Stimulated activated CD8-positive, alpha-beta memory T cell treated with anti-CD3 and anti-CD28 coated beads, Interleukin-4, amount 100 ng/mL, for 4 hours (primary cell): ENCODE measurements at regions not wholly inside any gene's neighbourhood (a gene's known extent, or its start where the extent isn't known, plus 50 kb on each side); places are given as distances from the start of the nearest gene placed in this dataset.
"Not testable (repeated sequence)": the region's sequence is repeated elsewhere in the genome, so short reads cannot be mapped to it uniquely, and the experiment has no call there.

ENCODE experiments used
- DNase-seq, 2 donors: peaks; one replicate each; pipeline ENCODE4 v3.0.0-alpha.2; 2020; ENCODE audit warnings: low read depth in 2 of 2, low spot score in 1 of 2

DNA sequence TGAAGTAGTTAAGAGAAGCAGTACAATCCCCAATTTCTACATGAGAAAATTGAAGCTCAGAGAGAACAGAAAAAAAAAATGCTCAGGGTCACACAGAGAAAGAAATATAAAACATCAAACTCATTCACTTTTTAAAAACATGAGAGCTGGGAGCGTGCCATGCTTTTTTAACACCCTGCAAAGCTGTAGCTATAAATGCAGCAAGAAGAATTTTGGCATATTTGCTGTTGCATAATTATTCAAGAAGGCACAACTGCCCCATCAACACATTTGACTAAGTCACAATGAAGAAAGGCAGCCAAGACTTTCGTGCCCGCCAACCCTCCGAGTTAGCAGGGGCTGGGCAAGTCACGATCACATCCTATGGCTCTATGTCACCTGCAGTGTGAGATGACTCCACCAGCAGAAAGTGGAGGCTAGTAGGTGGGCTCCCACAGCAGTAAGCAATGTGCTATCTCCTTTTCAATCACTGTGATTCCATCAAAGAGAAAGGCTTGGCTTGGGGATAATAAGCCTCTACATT, 214.8 kb downstream of the DHX15 start:
- no peak for DNase-seq

DNA sequence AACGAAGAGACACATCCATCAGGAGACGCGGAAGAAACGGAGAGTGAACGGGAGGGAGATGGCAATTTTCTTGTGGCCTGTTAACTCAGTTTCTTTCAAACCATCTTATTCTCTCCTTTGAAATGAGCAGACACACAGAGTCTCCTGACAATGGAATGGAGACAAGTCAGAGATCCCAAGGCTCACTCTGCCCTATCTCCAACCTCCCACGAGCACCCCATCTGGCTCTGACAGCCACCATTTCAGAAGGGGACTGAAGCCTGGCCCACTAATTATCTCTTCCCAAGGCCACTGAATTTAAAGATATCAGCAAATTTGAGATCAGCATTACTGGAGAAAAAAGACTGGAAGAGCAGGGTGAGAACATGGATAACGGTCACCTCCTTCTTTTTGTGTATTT, 215.6 kb downstream of the DHX15 start:
- DNase-seq = no peak

DNA sequence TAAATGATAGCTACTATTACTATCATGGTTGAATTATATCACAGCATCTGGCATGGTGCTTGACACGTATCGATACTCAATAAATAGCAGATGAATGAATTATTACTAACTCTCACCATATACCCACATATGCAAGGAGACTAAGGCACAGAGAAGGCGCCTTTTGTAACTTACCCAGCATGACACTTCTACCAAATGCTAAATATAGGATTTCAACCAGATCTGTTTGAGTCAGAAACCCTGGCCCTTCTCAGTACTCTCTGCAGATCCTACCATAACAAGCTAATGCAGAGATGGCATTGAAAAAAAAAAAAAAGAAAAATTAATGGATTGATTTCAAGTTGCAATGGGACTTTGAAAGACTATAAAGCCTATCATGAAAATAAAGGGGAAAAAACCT, 219.5 kb downstream of the DHX15 start:
- no peak for DNase-seq

DNA sequence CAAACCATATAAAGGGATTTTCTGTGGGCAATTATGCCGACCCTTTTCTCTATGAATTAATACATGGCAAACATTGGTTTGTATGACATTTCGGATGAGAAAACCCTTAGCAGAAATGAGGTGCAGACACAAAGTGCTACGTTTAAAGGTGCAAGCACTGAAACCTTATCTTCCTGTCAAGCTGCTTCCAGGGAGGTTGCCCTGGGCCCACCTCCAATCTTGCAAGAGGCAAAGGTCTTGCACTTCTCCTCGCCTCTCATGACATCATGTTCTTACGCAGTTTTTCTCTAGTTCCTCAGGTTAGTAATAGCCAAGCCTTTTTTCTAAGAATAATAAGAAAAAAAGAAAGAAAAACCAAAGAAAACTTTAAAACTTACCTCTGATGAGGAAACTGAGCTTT, 220.1 kb downstream of the DHX15 start:
- DNase-seq = no peak

DNA sequence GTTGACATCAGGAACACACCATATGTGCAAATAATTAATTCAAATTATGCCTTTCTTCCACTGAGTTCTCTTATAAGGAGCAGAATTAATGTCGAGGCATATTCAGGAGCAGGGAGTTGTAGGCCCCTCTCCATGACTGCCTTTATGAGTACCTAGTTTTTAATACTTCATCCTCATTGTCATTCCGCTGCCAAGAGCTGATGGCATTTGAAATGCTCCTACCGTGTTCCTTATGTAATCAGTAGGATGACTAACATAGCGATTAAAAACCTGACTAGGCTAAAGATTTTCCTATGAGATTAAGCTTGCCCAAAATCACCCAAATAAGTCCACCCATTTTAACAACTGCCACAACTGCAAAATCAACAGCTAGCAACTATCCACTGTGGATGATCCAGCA, 220.6 kb downstream of the DHX15 start:
- no peak for DNase-seq

DNA sequence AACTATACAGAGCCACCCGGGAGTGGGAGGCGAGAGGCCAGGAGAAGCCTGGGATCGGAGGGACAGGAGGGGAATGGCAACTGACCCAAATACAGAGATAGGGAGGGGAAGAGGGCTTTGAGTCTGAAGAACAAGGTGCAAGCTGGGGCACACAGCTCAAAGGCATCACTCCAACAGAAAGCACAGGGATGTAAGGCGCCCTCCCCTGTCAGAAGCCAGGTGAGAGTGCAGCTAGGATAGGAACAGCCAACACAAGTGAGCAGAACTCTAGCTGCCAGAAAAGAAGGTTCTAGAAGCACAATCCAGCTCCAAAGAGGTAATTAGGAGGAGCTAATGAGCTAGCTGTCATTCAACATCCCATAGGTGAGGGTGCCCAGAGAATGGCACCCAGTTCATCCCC, 232.2 kb downstream of the DHX15 start:
- DNase-seq = no peak

DNA sequence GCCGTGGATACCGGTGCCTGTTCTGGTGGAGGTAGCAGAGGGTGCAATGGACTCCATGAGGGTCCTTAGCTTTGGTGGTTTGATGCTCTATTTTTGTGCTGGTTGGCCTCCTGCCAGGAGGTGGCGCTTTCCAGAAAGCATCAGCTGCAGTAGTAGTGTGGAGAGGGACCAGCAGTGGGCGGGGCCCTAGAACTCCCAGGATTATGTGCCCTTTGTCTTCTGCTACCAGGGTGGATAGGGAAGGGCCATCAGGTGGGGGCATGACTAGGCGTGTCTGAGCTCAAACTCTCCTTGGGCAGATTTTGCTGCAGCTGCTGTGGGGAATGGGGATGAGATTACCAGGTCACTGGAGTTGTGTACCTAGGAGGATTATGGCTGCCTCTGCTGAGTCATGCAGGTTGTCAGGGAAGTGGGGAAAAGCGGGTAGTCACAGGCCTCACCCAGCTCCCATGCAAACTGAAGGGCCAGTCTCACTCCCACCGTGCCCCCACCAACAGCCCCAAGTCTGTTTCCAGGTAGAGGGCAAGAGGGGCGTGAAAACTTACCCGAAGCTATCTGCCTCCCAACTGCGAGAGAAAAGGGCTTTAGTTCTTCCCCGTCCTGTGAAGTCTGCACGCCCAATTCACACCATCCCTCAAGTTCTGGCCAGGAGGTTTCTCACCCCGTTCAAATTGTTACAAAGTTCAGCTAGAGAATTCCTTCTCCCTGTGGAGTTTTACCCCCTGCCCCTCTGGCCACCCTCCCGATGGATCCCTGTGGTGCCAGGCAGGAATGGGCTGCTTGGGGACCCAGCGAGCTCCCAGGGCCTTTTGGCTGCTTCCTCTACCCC, 235.0 kb downstream of the DHX15 start:
- DNase-seq = not testable (repeated sequence)

DNA sequence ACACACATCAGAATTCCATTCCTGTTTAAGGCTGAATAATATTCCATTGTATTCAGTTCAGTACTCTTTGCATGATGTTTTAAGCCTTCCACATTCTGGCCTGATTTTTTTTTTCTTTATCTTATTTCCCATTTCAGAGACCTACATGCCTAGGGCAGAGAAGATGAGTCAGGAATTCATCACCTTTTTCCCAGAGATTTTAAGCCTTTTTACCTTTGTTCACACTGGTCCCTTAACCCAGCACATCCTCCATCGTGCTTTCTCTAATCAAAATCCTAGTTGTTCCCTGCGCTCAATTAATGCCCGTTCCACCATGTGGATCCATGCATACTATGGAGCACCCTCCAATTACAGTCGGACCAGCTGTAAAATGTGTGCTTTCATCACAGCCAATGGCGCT, 245.1 kb downstream of the DHX15 start:
- DNase-seq = no peak

DNA sequence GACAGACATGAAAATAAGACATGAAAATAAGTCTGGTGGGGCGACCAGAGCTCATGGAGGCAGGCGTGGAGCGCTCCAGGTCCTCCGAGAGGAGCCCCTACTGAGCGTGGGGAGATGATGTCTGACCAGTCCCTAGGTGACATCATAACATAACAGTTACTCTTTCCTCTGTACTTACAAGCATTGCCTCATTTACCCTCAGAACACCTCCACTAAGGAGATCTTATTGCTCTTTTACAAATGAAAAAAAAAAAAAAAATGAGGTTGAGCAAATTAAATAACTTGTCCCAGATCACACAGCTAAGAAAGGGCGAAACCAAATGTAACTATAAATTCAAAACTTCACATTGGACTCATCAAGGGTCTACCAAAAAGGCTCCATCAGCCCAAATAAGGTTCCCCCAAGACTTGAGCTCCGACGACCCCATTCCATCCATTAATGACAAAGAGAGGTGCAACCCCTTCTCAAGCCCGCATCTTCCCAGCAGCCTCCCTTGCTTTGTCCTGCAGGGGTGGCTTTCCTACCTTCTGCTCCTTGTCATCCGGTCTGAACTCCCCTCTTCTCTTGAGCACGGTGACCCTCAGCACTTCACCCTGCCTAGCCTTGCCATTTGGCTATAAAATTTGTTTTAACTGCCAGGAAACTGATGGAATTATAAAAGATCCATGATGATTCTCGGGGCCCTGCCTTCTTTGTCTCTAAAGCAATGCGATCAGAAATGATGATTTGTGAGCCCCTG, 246.7 kb downstream of the DHX15 start:
- DNase-seq = no peak

DNA sequence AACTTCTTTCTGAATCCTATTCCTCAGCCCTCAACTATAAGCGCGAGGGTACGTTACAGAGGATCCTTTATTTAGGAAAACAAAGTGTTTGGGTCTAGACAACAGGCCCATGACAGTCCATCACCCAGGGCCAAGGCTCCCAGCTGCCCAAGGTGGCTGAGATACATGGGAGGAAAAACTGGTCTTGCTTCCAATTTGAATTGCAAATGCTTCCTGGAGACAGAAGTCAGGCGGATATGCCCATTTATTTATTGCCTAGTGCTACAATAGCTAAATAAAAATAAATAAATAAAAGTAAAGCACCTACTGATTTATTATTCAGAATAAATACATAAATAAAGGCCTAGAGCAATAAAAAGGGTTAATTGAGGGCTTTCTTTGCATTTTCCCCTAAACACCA, 248.7 kb downstream of the DHX15 start:
- no peak for DNase-seq

DNA sequence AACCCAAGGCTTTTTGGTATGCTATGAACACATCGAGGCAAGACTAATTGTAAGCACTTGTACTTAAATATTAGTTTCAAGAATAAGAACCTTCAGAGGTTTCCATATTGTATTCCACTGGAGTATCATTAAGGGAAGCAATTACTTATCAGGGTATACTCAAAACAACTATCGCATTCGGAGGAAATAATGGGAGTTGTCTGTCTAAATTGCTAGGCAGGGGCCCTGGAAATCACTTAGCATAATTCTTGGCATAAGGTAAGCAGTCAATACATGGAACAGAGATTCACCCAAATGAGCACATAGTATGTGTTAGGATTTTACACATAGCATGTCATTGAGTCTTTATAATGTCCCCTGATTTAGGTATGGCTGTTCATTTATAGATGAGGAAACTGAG, 249.4 kb downstream of the DHX15 start:
- DNase-seq = no peak

DNA sequence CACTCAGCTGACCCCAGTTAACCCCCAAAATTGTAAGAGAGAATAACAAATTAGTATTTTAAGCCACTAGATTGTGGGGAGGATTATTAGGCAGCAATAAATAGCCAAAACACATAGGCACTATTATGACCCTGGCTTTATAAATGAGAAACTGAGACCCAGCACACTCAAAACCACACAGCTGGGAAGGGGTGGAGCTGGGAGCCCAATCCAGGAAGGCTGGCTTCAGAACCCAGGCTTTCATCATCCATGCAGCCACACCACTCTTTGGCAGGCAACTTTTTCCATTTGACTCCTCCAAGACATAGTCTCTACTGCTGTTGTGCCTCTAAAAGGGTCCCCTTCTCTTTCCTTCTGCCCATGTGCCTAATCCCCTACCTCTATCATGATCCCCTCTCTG, 253.8 kb downstream of the DHX15 start:
- no peak for DNase-seq

DNA sequence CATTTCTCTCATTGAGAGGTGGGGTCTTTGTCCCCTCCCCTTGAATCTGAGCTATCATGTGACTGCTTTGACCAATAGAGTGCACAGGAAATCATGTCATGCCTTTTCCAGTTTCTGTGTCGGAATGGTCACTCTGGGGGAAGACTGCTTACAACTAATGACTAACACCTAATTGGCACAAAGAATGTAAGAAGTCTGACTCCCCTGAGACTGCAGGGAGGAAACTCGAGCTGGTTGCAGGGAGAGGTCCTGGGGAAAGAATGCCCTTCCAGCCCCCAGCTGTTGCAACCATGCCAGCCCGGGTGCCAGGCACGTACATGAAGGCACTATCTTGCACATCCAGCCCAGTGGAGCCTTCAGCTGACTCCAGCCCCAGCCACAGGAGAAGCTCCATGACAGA, 254.2 kb downstream of the DHX15 start:
- DNase-seq = no peak

DNA sequence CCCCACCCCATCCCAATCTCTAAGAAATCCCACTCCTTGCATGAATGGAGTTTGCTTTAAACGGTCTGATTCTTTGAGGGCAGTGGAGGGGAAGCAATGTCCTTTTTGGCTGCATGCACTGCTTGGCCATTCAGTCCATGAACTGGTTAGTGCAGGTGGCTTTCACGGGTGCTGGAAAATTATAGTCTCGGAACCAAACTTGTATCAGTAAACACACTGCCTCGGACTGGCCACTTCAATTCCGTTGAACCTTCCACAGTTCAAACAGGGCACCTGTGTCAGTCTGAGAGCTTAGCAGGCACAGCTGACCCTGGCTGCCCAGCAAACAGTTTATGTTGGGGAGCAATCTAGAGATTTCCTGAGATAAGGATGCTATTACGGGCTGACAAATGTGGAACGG, 255.6 kb downstream of the DHX15 start:
- no peak for DNase-seq

DNA sequence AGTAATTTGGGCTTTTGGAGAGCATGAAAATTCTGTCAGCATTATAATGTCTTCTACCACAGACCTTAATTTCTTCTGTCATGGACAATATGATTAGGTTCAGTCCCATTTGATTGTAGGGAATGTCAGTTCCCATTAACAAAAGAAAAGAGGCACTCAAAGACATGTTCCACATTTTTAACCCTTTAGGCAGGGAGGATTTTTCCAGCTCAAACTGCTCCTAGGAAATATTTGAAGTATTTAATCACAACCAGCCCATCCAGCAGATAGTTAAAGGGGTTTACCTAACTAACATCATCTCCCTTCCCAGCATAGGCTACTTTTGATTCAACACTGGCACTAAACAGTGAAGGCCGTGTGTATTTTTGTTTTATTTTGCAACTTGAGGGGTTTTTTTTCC, 256.0 kb downstream of the DHX15 start:
- no peak for DNase-seq

DNA sequence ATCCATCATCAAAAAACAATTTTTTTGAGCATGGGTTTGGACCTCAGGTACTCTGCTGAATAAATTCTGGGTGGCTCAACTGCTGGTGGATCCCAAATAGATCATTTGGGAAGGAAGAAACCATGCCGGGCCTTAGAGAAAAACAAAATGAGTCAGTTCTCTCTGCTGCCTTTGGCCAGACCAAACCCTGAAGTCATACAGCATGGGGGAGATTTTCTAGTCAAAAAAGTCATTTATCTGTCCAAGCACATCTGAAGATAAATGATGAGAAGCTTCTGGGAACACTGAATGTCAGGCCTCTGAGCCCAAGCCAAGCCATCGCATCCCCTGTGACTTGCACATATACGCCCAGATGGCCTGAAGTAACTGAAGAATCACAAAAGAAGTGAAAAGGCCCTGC, 261.4 kb downstream of the DHX15 start:
- no peak for DNase-seq

DNA sequence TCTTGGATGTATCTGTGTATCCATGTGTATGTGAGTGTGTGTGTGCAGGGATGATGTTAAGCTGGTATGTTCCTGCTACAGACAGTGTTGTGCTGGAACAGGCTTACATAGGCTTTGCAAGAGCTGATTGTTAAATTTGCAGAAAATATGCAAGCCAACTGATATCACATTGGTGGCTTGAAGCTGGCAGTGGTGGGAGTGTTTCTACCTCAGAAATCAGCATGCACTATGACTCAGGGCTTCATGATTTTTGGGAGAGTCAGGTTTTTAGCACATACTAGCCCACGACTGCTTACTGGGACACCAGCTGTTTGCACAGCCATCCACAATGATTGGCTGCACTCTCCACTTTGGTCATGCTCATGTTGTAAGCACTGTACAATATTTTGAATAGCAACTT, 261.8 kb downstream of the DHX15 start:
- DNase-seq = no peak

DNA sequence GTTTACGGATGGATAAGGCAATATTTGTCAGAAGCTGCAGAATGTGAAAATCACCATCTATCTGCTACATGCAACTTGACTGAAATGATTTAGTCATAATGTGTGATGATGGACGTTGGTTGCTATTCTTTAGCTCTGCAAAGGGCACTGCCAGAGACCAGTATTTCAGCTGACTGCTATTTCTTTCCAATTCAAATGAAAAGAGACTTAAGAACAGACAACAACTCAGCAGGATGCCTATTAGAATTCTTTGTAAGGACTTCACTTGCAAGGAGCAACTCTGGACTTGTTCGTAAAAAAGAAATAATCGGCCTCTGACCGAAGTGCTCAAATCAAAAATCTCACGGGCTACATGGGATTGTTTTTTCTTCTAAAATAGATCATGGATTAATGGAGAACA, 262.7 kb downstream of the DHX15 start:
- no peak for DNase-seq

DNA sequence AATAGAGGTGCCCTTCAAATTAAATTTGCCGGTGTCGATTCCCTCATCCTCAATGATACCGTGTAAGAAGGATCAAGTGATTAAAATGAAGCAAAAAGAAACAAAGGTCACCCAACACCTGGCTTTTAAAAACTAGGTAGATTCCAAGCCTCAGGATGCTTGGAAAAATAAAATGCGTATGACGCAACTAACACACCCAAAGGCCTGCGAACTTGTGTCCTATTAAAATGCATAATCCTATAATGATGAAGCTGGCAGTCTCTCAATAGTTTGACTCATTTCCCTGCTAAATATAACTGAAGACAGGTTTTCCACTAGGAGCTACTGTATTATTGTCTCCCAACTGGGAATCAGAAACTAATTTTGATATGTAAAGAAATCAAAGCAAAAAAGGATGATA, 263.2 kb downstream of the DHX15 start:
- no peak for DNase-seq

DNA sequence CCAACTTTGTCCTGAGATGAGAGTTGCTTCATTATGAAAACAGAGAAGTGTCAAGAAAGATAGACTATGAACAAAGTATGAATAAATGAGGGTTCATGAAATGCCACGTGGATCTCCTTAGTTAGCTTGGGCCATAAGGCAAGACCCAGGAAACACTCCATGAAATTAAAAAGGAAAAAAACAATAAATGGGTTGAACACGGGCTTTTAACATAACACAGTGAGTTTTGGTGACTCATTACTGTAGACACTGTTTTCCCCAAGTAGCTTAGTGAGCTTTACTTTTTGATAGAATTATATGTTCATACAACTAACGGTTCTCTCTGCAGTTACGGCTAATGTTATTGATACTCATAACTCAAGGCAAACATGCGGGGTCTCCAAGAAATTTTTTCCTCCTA, 265.0 kb downstream of the DHX15 start:
- no peak for DNase-seq

DNA sequence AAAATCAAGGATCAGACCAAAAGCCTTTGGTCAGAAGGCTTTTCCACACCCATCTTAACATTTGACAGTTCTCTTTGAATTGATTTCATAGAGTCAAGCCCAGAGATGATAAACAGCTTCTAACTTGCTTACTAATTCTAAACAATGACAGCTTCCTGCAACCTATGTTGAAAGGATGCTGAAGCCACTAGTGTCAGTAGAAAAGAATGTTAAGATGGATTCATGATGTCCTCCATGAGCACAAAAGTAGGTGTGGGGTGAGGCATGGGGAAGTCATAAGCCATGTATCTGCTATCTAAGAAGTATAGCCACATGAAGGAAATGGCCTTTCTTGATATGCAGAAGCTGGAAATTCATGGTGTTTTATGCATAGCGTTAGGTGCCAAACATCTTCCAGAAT, 269.3 kb downstream of the DHX15 start:
- DNase-seq = no peak

DNA sequence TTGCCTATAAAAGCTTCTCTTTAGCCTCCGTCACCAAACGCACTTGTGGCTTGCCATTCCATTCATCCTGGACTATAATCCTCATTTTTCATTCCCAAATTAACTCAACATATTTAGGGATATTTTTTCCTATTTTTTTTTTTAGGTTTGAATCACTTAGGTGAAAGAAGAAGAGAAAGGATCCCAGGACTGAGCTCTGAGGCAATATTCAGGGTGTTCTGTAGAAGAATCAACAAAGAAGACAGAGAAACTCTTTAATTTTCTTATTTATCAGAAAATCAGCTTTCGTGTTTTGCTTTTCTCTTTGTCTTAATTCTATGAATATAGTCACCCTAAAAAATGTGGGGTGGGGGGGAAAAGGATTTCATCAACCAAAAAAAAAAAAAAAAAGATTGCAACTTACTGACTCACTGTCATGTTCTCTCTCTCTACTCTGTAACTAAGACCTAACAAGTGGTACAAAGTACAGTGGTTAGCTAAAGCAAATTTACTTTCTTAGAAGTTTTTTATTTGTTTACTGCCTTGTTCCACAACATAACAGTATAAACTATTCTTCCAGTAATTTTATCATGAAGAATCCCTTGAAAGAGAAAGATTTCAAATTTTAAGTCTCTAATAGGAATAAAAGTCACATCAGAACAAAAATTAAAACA, 272.0 kb downstream of the DHX15 start:
- no peak for DNase-seq
